ENCODE measurements at regions not wholly inside any gene's neighbourhood (a gene's known extent, or its start where the extent isn't known, plus 50 kb on each side); places are given as distances from the start of the nearest gene placed in this dataset.
A peak's percentile ranks its signal among the peaks of the same experiment; 100 is the strongest.

- no peak overlapping the region for H3K23ac ChIP-seq (ENCODE audit: low read length)
- no peak overlapping the region for H3K9ac ChIP-seq (ENCODE audit: low read length)
- no CpG with 5 or more reads among the region's 4 CpGs for WGBS (ENCODE audit: extremely low coverage, insufficient coverage, insufficient read length)
- no peak overlapping the region for H3K27ac ChIP-seq (ENCODE audit: low read depth, low read length)
- H3K9me3 ChIP-seq (ENCODE audit: insufficient read depth, low read depth, low read length) = no peaks in the 10 kb centered on the region
- no peak overlapping the region for H2AFZ ChIP-seq (ENCODE audit: insufficient read depth, low read length, poor library complexity)
- no peak overlapping the region for H3K4me2 ChIP-seq (ENCODE audit: low read length)
- H3K18ac ChIP-seq (ENCODE audit: low read length) = no peak overlapping the region
- no peak overlapping the region for H2BK12ac ChIP-seq (ENCODE audit: low read length)
- no peak overlapping the region for H2AK5ac ChIP-seq (ENCODE audit: low read length)
- no peak overlapping the region for H3K14ac ChIP-seq (ENCODE audit: low read length)
- H4K12ac ChIP-seq (ENCODE audit: low read depth, low read length) = no peak overlapping the region
- no peak overlapping the region for H3K4ac ChIP-seq (ENCODE audit: low read depth, low read length)
- no peaks in the 10 kb centered on the region for H3K4me1 ChIP-seq (ENCODE audit: control insufficient read depth in 1 of 2, insufficient read depth in 2 of 2, low read length in 2 of 2)
- H3K4me3 ChIP-seq (ENCODE audit: low read depth, low read length) = no peak overlapping the region
- DNase-seq = peak; percentile 48 to 75
- no peaks in the 10 kb centered on the region for H3K79me2 ChIP-seq (ENCODE audit: control insufficient read depth, insufficient read depth, low read length, poor library complexity)
- H3K36me3 ChIP-seq (ENCODE audit: control insufficient read depth in 1 of 2, insufficient read depth in 2 of 2, low read length in 2 of 2) = no peaks in the 10 kb centered on the region
- H2BK5ac ChIP-seq (ENCODE audit: low read depth, low read length, poor library complexity) = no peak overlapping the region
- H4K91ac ChIP-seq (ENCODE audit: low read depth, low read length) = no peak overlapping the region
- no peaks in the 10 kb centered on the region for H3K79me1 ChIP-seq (ENCODE audit: low read length)
- H2BK120ac ChIP-seq (ENCODE audit: insufficient read depth, low read length, poor library complexity) = no peak overlapping the region
- H3K27me3 ChIP-seq (ENCODE audit: insufficient read depth, low read length) = no peaks in the 10 kb centered on the region
- no peak overlapping the region for H4K8ac ChIP-seq (ENCODE audit: low read depth, low read length)
Observed at GRCh38 chr6:79431537-79431933, 105.7 kb downstream of the LCA5 start.

- no peak overlapping the region for H2AK5ac ChIP-seq (ENCODE audit: low read length)
- no peaks in the 10 kb centered on the region for H3K36me3 ChIP-seq (ENCODE audit: control insufficient read depth in 1 of 2, insufficient read depth in 2 of 2, low read length in 2 of 2)
- H3K14ac ChIP-seq (ENCODE audit: low read length) = no peak overlapping the region
- H3K27me3 ChIP-seq (ENCODE audit: insufficient read depth, low read length) = no peaks in the 10 kb centered on the region
- no peak overlapping the region for H3K4me3 ChIP-seq (ENCODE audit: low read depth, low read length)
- no peak overlapping the region for H4K12ac ChIP-seq (ENCODE audit: low read depth, low read length)
- H3K27ac ChIP-seq (ENCODE audit: low read depth, low read length) = no peak overlapping the region
- no peak overlapping the region for H3K9ac ChIP-seq (ENCODE audit: low read length)
- H3K18ac ChIP-seq (ENCODE audit: low read length) = no peak overlapping the region
- WGBS (ENCODE audit: extremely low coverage, insufficient coverage, insufficient read length) = no CpG with 5 or more reads among the region's 13 CpGs
- no peak overlapping the region for H2BK120ac ChIP-seq (ENCODE audit: insufficient read depth, low read length, poor library complexity)
- no peak overlapping the region for H2BK12ac ChIP-seq (ENCODE audit: low read length)
- H3K23ac ChIP-seq (ENCODE audit: low read length) = no peak overlapping the region
- H2BK5ac ChIP-seq (ENCODE audit: low read depth, low read length, poor library complexity) = no peak overlapping the region
- H3K79me2 ChIP-seq (ENCODE audit: control insufficient read depth, insufficient read depth, low read length, poor library complexity) = no peaks in the 10 kb centered on the region
- no peak for DNase-seq
- H2AFZ ChIP-seq (ENCODE audit: insufficient read depth, low read length, poor library complexity) = no peak overlapping the region
- H3K4me1 ChIP-seq (ENCODE audit: control insufficient read depth in 1 of 2, insufficient read depth in 2 of 2, low read length in 2 of 2) = no peaks in the 10 kb centered on the region
- H3K4me2 ChIP-seq (ENCODE audit: low read length) = no peak overlapping the region
- H4K8ac ChIP-seq (ENCODE audit: low read depth, low read length) = no peak overlapping the region
- H3K9me3 ChIP-seq (ENCODE audit: insufficient read depth, low read depth, low read length) = no peaks in the 10 kb centered on the region
- H3K79me1 ChIP-seq (ENCODE audit: low read length) = no peaks in the 10 kb centered on the region
- H4K91ac ChIP-seq (ENCODE audit: low read depth, low read length) = no peak overlapping the region
- H3K4ac ChIP-seq (ENCODE audit: low read depth, low read length) = no peak overlapping the region
Observed at GRCh38 chr6:79430913-79431536, 106.2 kb downstream of the LCA5 start.

- Histone ChIP-seq H3K4me3 (ENCODE audit: low read depth, low read length) (no peak overlapping the region), H4K91ac (ENCODE audit: low read depth, low read length) (no peak overlapping the region), H4K8ac (ENCODE audit: low read depth, low read length) (no peak overlapping the region), H2BK120ac (ENCODE audit: insufficient read depth, low read length, poor library complexity) (no peak overlapping the region), H3K79me1 (ENCODE audit: low read length) (no peaks in the 10 kb centered on the region), H2AFZ (ENCODE audit: insufficient read depth, low read length, poor library complexity) (no peak overlapping the region), H4K12ac (ENCODE audit: low read depth, low read length) (no peak overlapping the region), H2AK5ac (ENCODE audit: low read length) (no peak overlapping the region), H3K9me3 (ENCODE audit: insufficient read depth, low read depth, low read length) (no peaks in the 10 kb centered on the region), H3K27ac (ENCODE audit: low read depth, low read length) (no peak overlapping the region), H3K36me3 (ENCODE audit: control insufficient read depth in 1 of 2, insufficient read depth in 2 of 2, low read length in 2 of 2) (no peaks in the 10 kb centered on the region), H3K4me1 (ENCODE audit: control insufficient read depth in 1 of 2, insufficient read depth in 2 of 2, low read length in 2 of 2) (no peaks in the 10 kb centered on the region), H3K27me3 (ENCODE audit: insufficient read depth, low read length) (no peaks in the 10 kb centered on the region), H2BK5ac (ENCODE audit: low read depth, low read length, poor library complexity) (no peak overlapping the region), H3K18ac (ENCODE audit: low read length) (no peak overlapping the region), H2BK12ac (ENCODE audit: low read length) (no peak overlapping the region), H3K9ac (ENCODE audit: low read length) (no peak overlapping the region), H3K4me2 (ENCODE audit: low read length) (no peak overlapping the region), H3K14ac (ENCODE audit: low read length) (no peak overlapping the region), H3K4ac (ENCODE audit: low read depth, low read length) (no peak overlapping the region), H3K79me2 (ENCODE audit: control insufficient read depth, insufficient read depth, low read length, poor library complexity) (no peaks in the 10 kb centered on the region), H3K23ac (ENCODE audit: low read length) (no peak overlapping the region)
- no CpG with 5 or more reads among the region's 2 CpGs for WGBS (ENCODE audit: extremely low coverage, insufficient coverage, insufficient read length)
- DNase-seq = no peak
Observed at GRCh38 chr6:79427721-79428120, 109.5 kb downstream of the LCA5 start.

- no peaks in the 10 kb centered on the region for H3K79me2 ChIP-seq (ENCODE audit: control insufficient read depth, insufficient read depth, low read length, poor library complexity)
- H3K27ac ChIP-seq (ENCODE audit: low read depth, low read length) = no peak overlapping the region
- no peak overlapping the region for H4K8ac ChIP-seq (ENCODE audit: low read depth, low read length)
- no peak overlapping the region for H3K4ac ChIP-seq (ENCODE audit: low read depth, low read length)
- no peak for DNase-seq
- no peak overlapping the region for H3K4me2 ChIP-seq (ENCODE audit: low read length)
- no peaks in the 10 kb centered on the region for H3K9me3 ChIP-seq (ENCODE audit: insufficient read depth, low read depth, low read length)
- no peak overlapping the region for H3K18ac ChIP-seq (ENCODE audit: low read length)
- H3K79me1 ChIP-seq (ENCODE audit: low read length) = no peaks in the 10 kb centered on the region
- no peak overlapping the region for H2AFZ ChIP-seq (ENCODE audit: insufficient read depth, low read length, poor library complexity)
- H2BK5ac ChIP-seq (ENCODE audit: low read depth, low read length, poor library complexity) = no peak overlapping the region
- no peak overlapping the region for H3K23ac ChIP-seq (ENCODE audit: low read length)
- H3K14ac ChIP-seq (ENCODE audit: low read length) = no peak overlapping the region
- H4K12ac ChIP-seq (ENCODE audit: low read depth, low read length) = no peak overlapping the region
- H4K91ac ChIP-seq (ENCODE audit: low read depth, low read length) = no peak overlapping the region
- no peak overlapping the region for H3K4me3 ChIP-seq (ENCODE audit: low read depth, low read length)
- WGBS (ENCODE audit: extremely low coverage, insufficient coverage, insufficient read length) = no CpG with 5 or more reads among the region's 5 CpGs
- H3K27me3 ChIP-seq (ENCODE audit: insufficient read depth, low read length) = no peaks in the 10 kb centered on the region
- H3K9ac ChIP-seq (ENCODE audit: low read length) = no peak overlapping the region
- no peak overlapping the region for H2BK120ac ChIP-seq (ENCODE audit: insufficient read depth, low read length, poor library complexity)
- H2BK12ac ChIP-seq (ENCODE audit: low read length) = no peak overlapping the region
- no peaks in the 10 kb centered on the region for H3K4me1 ChIP-seq (ENCODE audit: control insufficient read depth in 1 of 2, insufficient read depth in 2 of 2, low read length in 2 of 2)
- no peak overlapping the region for H2AK5ac ChIP-seq (ENCODE audit: low read length)
- H3K36me3 ChIP-seq (ENCODE audit: control insufficient read depth in 1 of 2, insufficient read depth in 2 of 2, low read length in 2 of 2) = no peaks in the 10 kb centered on the region
Observed at GRCh38 chr6:79426625-79427278, 110.5 kb downstream of the LCA5 start.

All from trophoblast cell (in vitro differentiated cells and primary cell).